Colonic mucosa (tissue), 4 donors: ENCODE measurements at regions not wholly inside any gene's neighbourhood (a gene's known extent, or its start where the extent isn't known, plus 50 kb on each side); places are given as distances from the start of the nearest gene placed in this dataset.
"Not testable (repeated sequence)": the region's sequence is repeated elsewhere in the genome, so short reads cannot be mapped to it uniquely, and the experiment has no call there.

Experiments used
- DNase-seq: peaks from one replicate; pipeline ENCODE4 v3.0.0-alpha.2; 2020
- H3K27ac ChIP-seq: fragments of 200-600 bp; one replicate; pipeline ENCODE4 v1.8.0; 2021
- H3K27me3 ChIP-seq: fragments of 200-600 bp; one replicate; pipeline ENCODE4 v1.8.0; 2021
- H3K36me3 ChIP-seq: fragments of 200-600 bp; one replicate; pipeline ENCODE4 v1.8.0; 2021
- H3K4me1 ChIP-seq: fragments of 200-600 bp; one replicate; pipeline ENCODE4 v1.8.0; 2021; ENCODE audit warnings: mild to moderate bottlenecking
- H3K4me3 ChIP-seq: fragments of 200-600 bp; one replicate; pipeline ENCODE4 v1.8.0; 2021
- H3K9ac ChIP-seq, 2 donors: one replicate each; pipeline ENCODE4 v1.7.0; 2013; ENCODE audit warnings: control low read depth in 2 of 2, low read depth in 2 of 2, low read length in 2 of 2
- H3K9me3 ChIP-seq: fragments of 200-600 bp; one replicate; pipeline ENCODE4 v1.8.0; 2021
- CTCF ChIP-seq: fragments of 200-600 bp; IDR thresholded peaks from one replicate; pipeline ENCODE4 v1.8.0; 2022; ENCODE audit warnings: antibody characterized with exemption, mild to moderate bottlenecking
- intact Hi-C: fragments of 100-400 bp; cut with DNase I; formaldehyde crosslinking; loops from one replicate; pipeline ENCODE4 v1.14.1; 2022
- donor health status: healthy.
- donor health status: DM: no; HTN: no; CAD: no.
- donor health status: DM: no; HTN: no; CAD: no.

GRCh38 chr12:131231032-131231980 lies 277.6 kb downstream of the ADGRD1 start:
- H3K27me3 ChIP-seq: no peaks in the 10 kb centered on the region
- H3K4me3 ChIP-seq: no peak overlapping the region
- H3K4me1 ChIP-seq: no peaks in the 10 kb centered on the region
- intact Hi-C loops: no loop called here
- no peak for TF ChIP-seq CTCF
- no peaks in the 10 kb centered on the region for H3K9me3 ChIP-seq
- no peaks in the 10 kb centered on the region for H3K36me3 ChIP-seq
- no peak overlapping the region for H3K9ac ChIP-seq
- DNase-seq: no peak
- H3K27ac ChIP-seq: no peak overlapping the region

- no peak overlapping the region for H3K4me3 ChIP-seq
- H3K27ac ChIP-seq: no peak overlapping the region
- no peak for DNase-seq
- no peak for TF ChIP-seq CTCF
- no peaks in the 10 kb centered on the region for H3K4me1 ChIP-seq
- H3K9ac ChIP-seq: no peak overlapping the region
- no peaks in the 10 kb centered on the region for H3K9me3 ChIP-seq
- H3K36me3 ChIP-seq: no peaks in the 10 kb centered on the region
- intact Hi-C loops: no loop called here
- H3K27me3 ChIP-seq: no peaks in the 10 kb centered on the region
Observed at GRCh38 chr12:131232036-131232435, 278.3 kb downstream of the ADGRD1 start.

GRCh38 chr12:131232872-131233271 lies 279.2 kb downstream of the ADGRD1 start:
- H3K4me3 ChIP-seq, H3K9me3 ChIP-seq, H3K4me1 ChIP-seq, intact Hi-C loops, DNase-seq, H3K9ac ChIP-seq, H3K27ac ChIP-seq, H3K27me3 ChIP-seq, H3K36me3 ChIP-seq: not testable (repeated sequence)

- H3K27ac ChIP-seq, DNase-seq, H3K4me3 ChIP-seq, H3K36me3 ChIP-seq, H3K4me1 ChIP-seq, H3K9me3 ChIP-seq, H3K9ac ChIP-seq, H3K27me3 ChIP-seq, intact Hi-C loops: not testable (repeated sequence)
Observed at GRCh38 chr12:131233850-131234789, 280.4 kb downstream of the ADGRD1 start.

- H3K4me3 ChIP-seq, H3K9ac ChIP-seq, H3K36me3 ChIP-seq, H3K9me3 ChIP-seq, DNase-seq, H3K27me3 ChIP-seq, H3K27ac ChIP-seq, H3K4me1 ChIP-seq, intact Hi-C loops: not testable (repeated sequence)
Observed at GRCh38 chr12:131234841-131235271, 281.1 kb downstream of the ADGRD1 start.

GRCh38 chr12:131235871-131236271 lies 282.2 kb downstream of the ADGRD1 start:
- Histone ChIP-seq H3K4me1 (no peaks in the 10 kb centered on the region), H3K27ac (no peak overlapping the region), H3K9ac (no peak overlapping the region), H3K36me3 (no peaks in the 10 kb centered on the region), H3K4me3 (no peak overlapping the region), H3K27me3 (no peaks in the 10 kb centered on the region), H3K9me3 (no peaks in the 10 kb centered on the region)
- no peak for DNase-seq
- intact Hi-C loops: no loop called here
- TF ChIP-seq CTCF: no peak
